GM12878 (cell line): ENCODE measurements at regions not wholly inside any gene's neighbourhood (a gene's known extent, or its start where the extent isn't known, plus 50 kb on each side); places are given as distances from the start of the nearest gene placed in this dataset.

Experiments used
- CHD4 ChIP-seq: fragments of 200-600 bp; sonication (generic); IDR thresholded peaks from 2 replicates; pipeline ENCODE4 v1.6.1; 2016; ENCODE audit warnings: mild to moderate bottlenecking
- EP300 ChIP-seq, 2 experiments: fragments of 150-350 bp in 1 of 2; IDR thresholded peaks; 2 replicates each; pipeline ENCODE4 v1.6.1; 2011 to 2012; ENCODE audit warnings: low read depth in 2 of 2, low read length in 2 of 2, borderline replicate concordance in 1 of 2, improper control_type of control experiment in 1 of 2, inconsistent platforms in 1 of 2; ENCODE audit not compliant: control insufficient read depth in 1 of 2
- NFYB ChIP-seq: IDR thresholded peaks from 2 replicates; pipeline ENCODE4 v1.6.1; 2011; ENCODE audit warnings: low read depth, mild to moderate bottlenecking, low read length, improper control_type of control experiment, moderate library complexity; ENCODE audit not compliant: insufficient read depth
- POLR2AphosphoS5 ChIP-seq: IDR thresholded peaks from 2 replicates; pipeline ENCODE4 v1.6.1; 2011; ENCODE audit warnings: mild to moderate bottlenecking, low read length, inconsistent platforms
- SIX5 ChIP-seq: IDR thresholded peaks from 2 replicates; pipeline ENCODE4 v1.6.1; 2011; ENCODE audit warnings: mild to moderate bottlenecking, low read depth, low read length, moderate library complexity; ENCODE audit not compliant: severe bottlenecking
- TAF1 ChIP-seq: IDR thresholded peaks from 2 replicates; pipeline ENCODE4 v1.6.1; 2011; ENCODE audit warnings: mild to moderate bottlenecking, low read depth, low read length, borderline replicate concordance
- TCF7 ChIP-seq: IDR thresholded peaks from 2 replicates; pipeline ENCODE4 v1.6.1; 2014; ENCODE audit warnings: antibody characterized with exemption, borderline replicate concordance
- TF ChIP-seq, protein P1 (sequence below): fragments of 450-650 bp; IDR thresholded peaks from 2 replicates; pipeline ENCODE4 v1.6.1; 2016; ENCODE audit warnings: mild to moderate bottlenecking, moderate library complexity, borderline replicate concordance
- TF ChIP-seq, protein P2 (sequence below), 3 experiments: IDR thresholded peaks in 2 of 3; conservative IDR thresholded peaks in 1 of 3; 2 replicates each; pipeline ENCODE4 v1.5.1; 2011; ENCODE audit warnings: low read depth in 3 of 3, low read length in 3 of 3, mild to moderate bottlenecking in 3 of 3, control low read depth in 2 of 3, moderate library complexity in 2 of 3, inconsistent platforms in 1 of 3, mixed read lengths in 1 of 3; ENCODE audit not compliant: control insufficient read depth in 2 of 3, insufficient read depth in 1 of 3; ENCODE audit errors: extremely low read depth in 1 of 3

DNA sequence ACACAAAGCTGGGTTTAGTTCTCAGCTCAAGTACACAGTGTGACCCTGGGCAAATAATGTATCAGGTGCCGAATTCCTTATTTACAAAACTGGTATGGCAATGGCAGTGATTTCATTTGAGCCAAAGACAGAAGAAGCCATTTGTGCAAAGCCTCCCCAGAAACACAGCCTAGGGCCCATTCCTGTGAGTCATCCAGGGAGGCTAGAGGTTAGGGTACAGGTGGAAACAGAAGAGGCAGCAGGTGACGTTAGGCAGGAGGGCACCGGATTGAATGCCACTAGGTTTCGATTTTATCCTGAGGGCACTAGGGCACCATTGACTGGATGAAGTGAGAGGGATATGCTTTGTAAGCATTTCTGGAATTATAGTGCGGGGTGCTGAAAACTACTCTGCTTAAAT, 766.9 kb upstream of the NR2F2 start:
- TF ChIP-seq, protein P1, sequence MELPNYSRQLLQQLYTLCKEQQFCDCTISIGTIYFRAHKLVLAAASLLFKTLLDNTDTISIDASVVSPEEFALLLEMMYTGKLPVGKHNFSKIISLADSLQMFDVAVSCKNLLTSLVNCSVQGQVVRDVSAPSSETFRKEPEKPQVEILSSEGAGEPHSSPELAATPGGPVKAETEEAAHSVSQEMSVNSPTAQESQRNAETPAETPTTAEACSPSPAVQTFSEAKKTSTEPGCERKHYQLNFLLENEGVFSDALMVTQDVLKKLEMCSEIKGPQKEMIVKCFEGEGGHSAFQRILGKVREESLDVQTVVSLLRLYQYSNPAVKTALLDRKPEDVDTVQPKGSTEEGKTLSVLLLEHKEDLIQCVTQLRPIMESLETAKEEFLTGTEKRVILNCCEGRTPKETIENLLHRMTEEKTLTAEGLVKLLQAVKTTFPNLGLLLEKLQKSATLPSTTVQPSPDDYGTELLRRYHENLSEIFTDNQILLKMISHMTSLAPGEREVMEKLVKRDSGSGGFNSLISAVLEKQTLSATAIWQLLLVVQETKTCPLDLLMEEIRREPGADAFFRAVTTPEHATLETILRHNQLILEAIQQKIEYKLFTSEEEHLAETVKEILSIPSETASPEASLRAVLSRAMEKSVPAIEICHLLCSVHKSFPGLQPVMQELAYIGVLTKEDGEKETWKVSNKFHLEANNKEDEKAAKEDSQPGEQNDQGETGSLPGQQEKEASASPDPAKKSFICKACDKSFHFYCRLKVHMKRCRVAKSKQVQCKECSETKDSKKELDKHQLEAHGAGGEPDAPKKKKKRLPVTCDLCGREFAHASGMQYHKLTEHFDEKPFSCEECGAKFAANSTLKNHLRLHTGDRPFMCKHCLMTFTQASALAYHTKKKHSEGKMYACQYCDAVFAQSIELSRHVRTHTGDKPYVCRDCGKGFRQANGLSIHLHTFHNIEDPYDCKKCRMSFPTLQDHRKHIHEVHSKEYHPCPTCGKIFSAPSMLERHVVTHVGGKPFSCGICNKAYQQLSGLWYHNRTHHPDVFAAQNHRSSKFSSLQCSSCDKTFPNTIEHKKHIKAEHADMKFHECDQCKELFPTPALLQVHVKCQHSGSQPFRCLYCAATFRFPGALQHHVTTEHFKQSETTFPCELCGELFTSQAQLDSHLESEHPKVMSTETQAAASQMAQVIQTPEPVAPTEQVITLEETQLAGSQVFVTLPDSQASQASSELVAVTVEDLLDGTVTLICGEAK, result no peak
- TF ChIP-seq, protein P2, sequence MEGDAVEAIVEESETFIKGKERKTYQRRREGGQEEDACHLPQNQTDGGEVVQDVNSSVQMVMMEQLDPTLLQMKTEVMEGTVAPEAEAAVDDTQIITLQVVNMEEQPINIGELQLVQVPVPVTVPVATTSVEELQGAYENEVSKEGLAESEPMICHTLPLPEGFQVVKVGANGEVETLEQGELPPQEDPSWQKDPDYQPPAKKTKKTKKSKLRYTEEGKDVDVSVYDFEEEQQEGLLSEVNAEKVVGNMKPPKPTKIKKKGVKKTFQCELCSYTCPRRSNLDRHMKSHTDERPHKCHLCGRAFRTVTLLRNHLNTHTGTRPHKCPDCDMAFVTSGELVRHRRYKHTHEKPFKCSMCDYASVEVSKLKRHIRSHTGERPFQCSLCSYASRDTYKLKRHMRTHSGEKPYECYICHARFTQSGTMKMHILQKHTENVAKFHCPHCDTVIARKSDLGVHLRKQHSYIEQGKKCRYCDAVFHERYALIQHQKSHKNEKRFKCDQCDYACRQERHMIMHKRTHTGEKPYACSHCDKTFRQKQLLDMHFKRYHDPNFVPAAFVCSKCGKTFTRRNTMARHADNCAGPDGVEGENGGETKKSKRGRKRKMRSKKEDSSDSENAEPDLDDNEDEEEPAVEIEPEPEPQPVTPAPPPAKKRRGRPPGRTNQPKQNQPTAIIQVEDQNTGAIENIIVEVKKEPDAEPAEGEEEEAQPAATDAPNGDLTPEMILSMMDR (IDR thresholded peaks at IDR 0.05 in 2 of 3, conservative IDR thresholded peaks at IDR 0.05 in 1 of 3; ENCODE audit: control insufficient read depth in 2 of 3, extremely low read depth in 1 of 3, insufficient read depth in 1 of 3, low read depth in 3 of 3, low read length in 3 of 3), result no peak
- TF ChIP-seq CHD4 (no peak), SIX5 (no peak), TCF7 (no peak), EP300 (IDR thresholded peaks at IDR 0.05; ENCODE audit: borderline replicate concordance in 1 of 2, control insufficient read depth in 1 of 2, low read depth in 2 of 2, low read length in 2 of 2) (no peak), POLR2AphosphoS5 (no peak), TAF1 (no peak), NFYB (no peak)
